Smooth muscle cell (in vitro differentiated cells): ENCODE measurements at regions not wholly inside any gene's neighbourhood (a gene's known extent, or its start where the extent isn't known, plus 50 kb on each side); places are given as distances from the start of the nearest gene placed in this dataset.

Experiments used
- DNase-seq: peaks from one replicate; lab custom pipeline; 2025; ENCODE audit not compliant: unreplicated experiment; lab: John Stamatoyannopoulos, UW
- H2AFZ ChIP-seq: fragments of 200-600 bp; sonication (generic); 2 replicates; pipeline ENCODE4 v1.6.0; 2016; ENCODE audit warnings: antibody characterized with exemption, low read depth, mild to moderate bottlenecking
- H3F3A ChIP-seq: fragments of 200-600 bp; sonication (generic); 2 replicates; pipeline ENCODE4 v1.6.0; 2017; ENCODE audit warnings: antibody characterized with exemption, low read depth
- H3K27ac ChIP-seq: fragments of 200-600 bp; sonication (generic); 2 replicates; pipeline ENCODE4 v1.5.1; 2016; ENCODE audit warnings: low read depth, mild to moderate bottlenecking
- H3K27me3 ChIP-seq: fragments of 200-600 bp; sonication (generic); 2 replicates; pipeline ENCODE4 v1.6.1; 2016; ENCODE audit warnings: low read depth, mild to moderate bottlenecking
- H3K36me3 ChIP-seq: fragments of 200-600 bp; sonication (generic); 2 replicates; pipeline ENCODE4 v1.5.1; 2016; ENCODE audit warnings: low read depth
- H3K4me1 ChIP-seq: fragments of 200-600 bp; sonication (generic); 2 replicates; pipeline ENCODE4 v1.5.1; 2016; ENCODE audit warnings: low read depth
- H3K4me2 ChIP-seq: fragments of 200-600 bp; sonication (generic); 2 replicates; pipeline ENCODE4 v1.6.0; 2016; ENCODE audit warnings: mild to moderate bottlenecking
- H3K4me3 ChIP-seq: fragments of 200-600 bp; sonication (generic); 2 replicates; pipeline ENCODE4 v1.5.1; 2016; ENCODE audit warnings: mild to moderate bottlenecking
- H3K79me2 ChIP-seq: fragments of 200-600 bp; sonication (generic); 2 replicates; pipeline ENCODE4 v1.6.0; 2016; ENCODE audit warnings: low read depth, mild to moderate bottlenecking
- H3K9ac ChIP-seq: fragments of 200-600 bp; sonication (generic); 2 replicates; pipeline ENCODE4 v1.6.0; 2016; ENCODE audit warnings: low read depth
- H3K9me3 ChIP-seq: fragments of 200-600 bp; sonication (generic); replicated peaks from 2 replicates; pipeline ENCODE4 v1.5.1; 2016; ENCODE audit warnings: low read depth
- H4K20me1 ChIP-seq: fragments of 200-600 bp; sonication (generic); 2 replicates; pipeline ENCODE4 v1.6.0; 2016; ENCODE audit warnings: low read depth
- WGBS: methylation state at CpG from one replicate; pipeline ENCODE4 v1.1.7; 2016; ENCODE audit warnings: low lambda C conversion rate; 5-methylcytosine and 5-hydroxymethylcytosine counted together
- TF ChIP-seq, protein P1 (sequence below): fragments of 200-600 bp; sonication (generic); IDR thresholded peaks from 2 replicates; pipeline ENCODE4 v1.5.1; 2017; ENCODE audit warnings: borderline replicate concordance, mild to moderate bottlenecking, antibody characterized with exemption; ENCODE audit not compliant: insufficient read depth, poor library complexity, severe bottlenecking

DNA sequence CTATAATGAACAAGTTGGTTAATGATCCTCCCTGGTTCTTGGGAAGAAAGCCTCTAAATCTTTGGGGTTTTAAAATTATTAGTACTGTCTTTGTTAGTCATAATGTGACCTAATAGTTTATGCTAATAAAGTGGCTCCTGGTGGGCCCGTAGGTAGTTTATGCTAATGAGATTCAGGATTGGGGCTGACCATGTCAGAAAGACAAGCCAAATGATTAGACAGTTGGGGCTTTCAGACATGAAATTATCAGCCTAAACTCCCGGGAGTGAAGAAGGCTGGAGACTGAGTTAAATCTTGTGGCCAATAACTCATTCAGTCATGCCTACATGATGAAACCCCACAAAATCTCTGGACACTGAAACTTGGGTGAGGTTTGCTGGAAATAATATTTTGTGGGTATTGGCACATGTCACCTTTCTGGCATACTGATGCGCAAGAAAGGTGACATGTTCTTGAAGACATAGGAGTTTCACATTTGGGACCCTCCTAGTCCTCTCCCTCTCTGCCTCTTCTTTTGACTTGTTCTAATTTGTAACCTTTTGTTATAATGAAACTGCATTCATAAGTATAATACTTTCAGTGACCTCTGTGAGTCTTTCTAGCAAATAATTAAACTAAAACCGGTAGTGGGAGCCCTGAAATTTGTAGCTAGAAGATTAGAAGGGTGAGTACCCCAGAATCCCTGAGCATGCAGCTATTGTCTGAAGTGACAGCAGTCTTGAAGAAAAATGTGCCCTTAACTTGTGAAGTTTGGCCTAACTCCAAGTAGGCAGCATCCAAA is 196.8 kb upstream of the FSTL5 start:
- TF ChIP-seq, protein P1, sequence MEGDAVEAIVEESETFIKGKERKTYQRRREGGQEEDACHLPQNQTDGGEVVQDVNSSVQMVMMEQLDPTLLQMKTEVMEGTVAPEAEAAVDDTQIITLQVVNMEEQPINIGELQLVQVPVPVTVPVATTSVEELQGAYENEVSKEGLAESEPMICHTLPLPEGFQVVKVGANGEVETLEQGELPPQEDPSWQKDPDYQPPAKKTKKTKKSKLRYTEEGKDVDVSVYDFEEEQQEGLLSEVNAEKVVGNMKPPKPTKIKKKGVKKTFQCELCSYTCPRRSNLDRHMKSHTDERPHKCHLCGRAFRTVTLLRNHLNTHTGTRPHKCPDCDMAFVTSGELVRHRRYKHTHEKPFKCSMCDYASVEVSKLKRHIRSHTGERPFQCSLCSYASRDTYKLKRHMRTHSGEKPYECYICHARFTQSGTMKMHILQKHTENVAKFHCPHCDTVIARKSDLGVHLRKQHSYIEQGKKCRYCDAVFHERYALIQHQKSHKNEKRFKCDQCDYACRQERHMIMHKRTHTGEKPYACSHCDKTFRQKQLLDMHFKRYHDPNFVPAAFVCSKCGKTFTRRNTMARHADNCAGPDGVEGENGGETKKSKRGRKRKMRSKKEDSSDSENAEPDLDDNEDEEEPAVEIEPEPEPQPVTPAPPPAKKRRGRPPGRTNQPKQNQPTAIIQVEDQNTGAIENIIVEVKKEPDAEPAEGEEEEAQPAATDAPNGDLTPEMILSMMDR, result no peak
- no peak overlapping the region for H3K4me3 ChIP-seq
- H3F3A ChIP-seq, result no peaks in the 10 kb centered on the region
- H3K79me2 ChIP-seq, result no peaks in the 10 kb centered on the region
- H3K27ac ChIP-seq, result no peak overlapping the region
- no peak overlapping the region for H3K9ac ChIP-seq
- no peaks in the 10 kb centered on the region for H3K36me3 ChIP-seq
- WGBS, result 86% methylated on average over 4 of the region's 4 CpGs
- no peak for DNase-seq
- no peaks in the 10 kb centered on the region for H4K20me1 ChIP-seq
- H3K4me1 ChIP-seq, result no peaks in the 10 kb centered on the region
- no peaks in the 10 kb centered on the region for H3K9me3 ChIP-seq
- no peak overlapping the region for H3K4me2 ChIP-seq
- no peaks in the 10 kb centered on the region for H3K27me3 ChIP-seq
- no peak overlapping the region for H2AFZ ChIP-seq

- no peak overlapping the region for H3K4me3 ChIP-seq
- H3K36me3 ChIP-seq, result no peaks in the 10 kb centered on the region
- TF ChIP-seq, protein P1, result no peak
- H4K20me1 ChIP-seq, result no peaks in the 10 kb centered on the region
- peak overlapping the region; percentile 43 for H2AFZ ChIP-seq
- H3F3A ChIP-seq, result no peaks in the 10 kb centered on the region
- no peaks in the 10 kb centered on the region for H3K9me3 ChIP-seq
- WGBS, result 68% methylated on average over 2 of the region's 2 CpGs
- DNase-seq, result no peak
- no peaks in the 10 kb centered on the region for H3K79me2 ChIP-seq
- H3K27ac ChIP-seq, result no peak overlapping the region
- no peak overlapping the region for H3K4me2 ChIP-seq
- no peak overlapping the region for H3K9ac ChIP-seq
- no peaks in the 10 kb centered on the region for H3K27me3 ChIP-seq
- no peaks in the 10 kb centered on the region for H3K4me1 ChIP-seq
These were observed 192.4 kb upstream of the FSTL5 start for GRCh38 chr4:162356181-162356580.

- no peak for DNase-seq
- Histone ChIP-seq H3K36me3 (no peaks in the 10 kb centered on the region), H3K9ac (no peak overlapping the region), H3K4me2 (no peak overlapping the region), H4K20me1 (no peaks in the 10 kb centered on the region), H3K4me3 (no peak overlapping the region), H3K27me3 (no peaks in the 10 kb centered on the region), H3F3A (no peaks in the 10 kb centered on the region), H3K27ac (no peak overlapping the region), H3K79me2 (no peaks in the 10 kb centered on the region), H2AFZ (no peak overlapping the region), H3K4me1 (no peaks in the 10 kb centered on the region), H3K9me3 (no peaks in the 10 kb centered on the region)
- 100% methylated on average over 1 of the region's 1 CpG for WGBS
- TF ChIP-seq, protein P1, result no peak
These were observed 188.8 kb upstream of the FSTL5 start for GRCh38 chr4:162352580-162353107.

GRCh38 chr4:162350331-162350730 is 186.5 kb upstream of the FSTL5 start:
- no peak for DNase-seq
- Histone ChIP-seq H2AFZ (no peak overlapping the region), H3K9ac (no peak overlapping the region), H3K79me2 (no peaks in the 10 kb centered on the region), H3K4me1 (no peaks in the 10 kb centered on the region), H3K27me3 (no peaks in the 10 kb centered on the region), H3F3A (no peaks in the 10 kb centered on the region), H3K4me3 (no peak overlapping the region), H3K27ac (no peak overlapping the region), H3K4me2 (no peak overlapping the region), H4K20me1 (no peaks in the 10 kb centered on the region), H3K36me3 (no peaks in the 10 kb centered on the region), H3K9me3 (no peaks in the 10 kb centered on the region)
- TF ChIP-seq, protein P1, result no peak
- 29% methylated on average over 2 of the region's 2 CpGs for WGBS
